ENCODE measurements at regions not wholly inside any gene's neighbourhood (a gene's known extent, or its start where the extent isn't known, plus 50 kb on each side); places are given as distances from the start of the nearest gene placed in this dataset.
"Not testable (repeated sequence)": the region's sequence is repeated elsewhere in the genome, so short reads cannot be mapped to it uniquely, and the experiment has no call there.

GRCh38 chr15:21148136-21148535 lies 282.0 kb upstream of the POTEB2 start:
- not testable (repeated sequence) for TF ChIP-seq CTCF, POLR2A (IDR thresholded peaks at IDR 0.05)
